ENCODE measurements at regions not wholly inside any gene's neighbourhood (a gene's known extent, or its start where the extent isn't known, plus 50 kb on each side); places are given as distances from the start of the nearest gene placed in this dataset.
"Not testable (repeated sequence)": the region's sequence is repeated elsewhere in the genome, so short reads cannot be mapped to it uniquely, and the experiment has no call there.

DNA sequence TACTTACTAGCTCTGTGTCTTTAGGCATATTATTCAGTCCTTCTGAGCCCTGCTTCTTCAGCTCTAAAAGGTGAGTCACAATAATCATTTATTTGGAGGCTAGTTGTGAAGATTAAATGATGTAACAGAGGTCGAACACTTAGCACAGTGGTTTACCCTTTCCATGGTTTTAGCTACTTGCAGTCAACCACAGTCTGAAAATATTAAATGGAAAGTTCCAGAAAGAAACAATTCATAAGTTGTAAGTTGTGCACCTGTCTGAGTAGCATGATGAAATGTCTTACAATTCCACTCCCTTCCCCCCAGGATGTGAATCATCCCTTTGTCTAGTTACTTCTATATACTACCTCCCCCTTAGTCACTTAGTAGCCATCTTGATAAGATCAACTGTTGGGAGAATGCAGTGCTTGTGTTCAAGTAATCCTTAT, 217.6 kb upstream of the THUMPD2 start:
- no peak for DNase-seq (ENCODE audit: low read depth)

DNA sequence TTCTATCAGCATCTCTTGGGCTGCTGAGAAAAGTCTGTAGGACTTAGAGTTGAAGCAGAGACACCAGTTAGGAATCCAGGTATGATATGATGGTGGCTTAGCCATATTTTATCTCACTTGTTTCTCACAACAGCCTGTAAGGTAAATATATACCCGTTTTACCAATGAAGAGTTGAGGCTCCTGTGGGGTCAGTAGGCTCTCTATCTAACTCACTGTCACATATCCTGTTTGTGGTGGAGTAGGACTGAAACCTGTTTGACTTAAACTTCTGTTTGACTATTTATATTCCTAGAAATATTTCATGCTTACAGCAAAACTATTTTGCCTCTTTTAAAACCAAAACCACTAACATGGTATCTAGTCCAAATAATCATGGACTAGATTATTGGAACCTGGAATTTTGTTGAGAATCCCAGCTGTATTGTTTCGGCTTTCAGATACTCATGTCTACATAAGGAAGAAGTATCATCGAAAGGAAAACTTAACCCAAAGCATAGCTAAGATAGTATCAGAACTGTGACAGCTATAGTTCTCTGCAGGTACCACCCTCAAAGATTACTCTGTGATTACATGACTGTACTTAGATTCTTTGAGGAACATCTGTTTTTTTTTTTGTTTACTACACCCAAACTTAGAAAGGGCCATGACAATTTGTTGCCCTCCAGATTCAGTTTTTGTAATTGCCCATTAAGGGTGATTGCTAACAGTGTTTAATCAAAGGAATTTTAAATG, 216.1 kb upstream of the THUMPD2 start:
- DNase-seq (ENCODE audit: low read depth): no peak

DNA sequence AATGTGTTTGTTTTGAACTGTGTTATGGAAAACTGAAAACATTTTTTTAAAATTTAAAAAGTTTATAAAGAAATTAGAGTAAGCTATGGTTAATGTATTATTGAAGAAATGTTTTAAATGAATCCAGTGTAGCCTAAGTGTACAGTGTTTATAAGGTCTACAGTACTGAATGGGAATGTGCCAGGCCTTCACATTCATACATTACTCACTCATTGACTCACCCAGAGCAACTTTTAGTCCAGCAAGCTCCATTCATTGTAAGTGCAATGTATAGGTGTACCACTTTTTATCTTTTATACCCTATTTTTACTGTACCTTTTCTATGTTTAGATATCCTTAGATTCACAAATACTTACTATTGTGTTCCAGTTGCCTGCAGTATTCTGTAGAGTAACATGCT, 215.1 kb upstream of the THUMPD2 start:
- DNase-seq (ENCODE audit: low read depth): peak; percentile 50

DNA sequence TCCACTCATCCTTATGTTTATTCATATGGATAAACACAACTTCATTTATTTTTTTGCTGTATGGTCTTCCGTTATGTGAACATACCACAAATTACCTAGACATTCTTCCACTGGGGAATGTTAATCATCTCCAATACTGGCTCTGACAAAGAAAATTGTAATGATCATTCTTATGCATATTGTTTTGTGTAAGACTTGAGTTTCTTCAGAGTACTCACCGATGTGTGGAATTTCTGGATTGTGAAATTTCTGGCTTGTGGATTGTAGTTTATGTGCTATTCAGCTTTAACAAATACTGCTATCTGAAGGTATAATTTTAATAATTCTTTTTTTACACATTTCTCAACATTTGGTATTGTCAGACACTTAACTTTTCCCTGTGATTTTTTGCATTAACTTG, 212.2 kb upstream of the THUMPD2 start:
- DNase-seq (ENCODE audit: low read depth): peak; percentile 28

DNA sequence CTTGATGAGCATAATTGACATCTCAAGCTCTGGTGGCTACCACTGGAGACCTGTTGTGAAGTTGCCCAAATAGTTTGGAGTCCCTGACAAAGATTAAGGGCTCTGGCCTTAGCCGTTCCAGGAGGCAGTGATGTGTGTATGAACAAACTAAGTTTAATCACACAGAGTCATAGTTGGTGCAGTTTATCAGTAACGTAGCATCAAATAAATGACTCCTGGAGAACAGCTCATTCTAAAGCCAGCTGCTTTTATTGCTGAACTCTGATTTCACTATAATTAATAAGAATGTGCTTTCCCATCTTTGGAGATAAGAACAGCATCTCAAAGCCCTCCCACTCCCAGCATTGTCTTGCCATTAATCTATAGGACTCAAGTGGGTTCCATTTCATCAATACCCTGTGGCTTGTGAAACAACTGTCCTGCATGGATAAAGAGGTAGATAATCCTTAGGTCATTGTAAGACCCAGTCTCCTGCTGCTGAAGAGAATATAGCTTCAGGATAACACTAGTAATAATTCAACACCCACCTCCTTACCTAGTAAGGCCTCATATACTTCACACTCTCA, 211.4 kb upstream of the THUMPD2 start:
- no peak for DNase-seq (ENCODE audit: low read depth)

DNA sequence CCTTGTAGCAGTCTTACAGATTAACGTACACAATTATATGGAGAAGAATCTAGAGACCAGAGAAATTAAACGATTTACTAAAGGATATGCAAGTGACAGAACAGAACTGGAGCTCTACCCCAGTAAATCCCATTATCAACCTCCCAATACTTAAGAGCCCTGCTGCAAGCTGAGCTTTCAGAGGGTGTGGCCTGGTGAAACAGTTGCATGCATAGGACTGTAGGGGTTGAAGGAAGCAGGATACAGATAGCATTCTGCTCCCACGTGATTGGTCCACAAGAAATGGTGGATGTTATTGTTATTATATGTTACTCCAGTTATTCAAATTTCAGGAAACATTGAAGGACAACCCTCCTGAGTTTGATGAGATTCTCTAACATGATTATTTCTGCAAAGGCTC, 210.8 kb upstream of the THUMPD2 start:
- DNase-seq (ENCODE audit: low read depth): no peak

DNA sequence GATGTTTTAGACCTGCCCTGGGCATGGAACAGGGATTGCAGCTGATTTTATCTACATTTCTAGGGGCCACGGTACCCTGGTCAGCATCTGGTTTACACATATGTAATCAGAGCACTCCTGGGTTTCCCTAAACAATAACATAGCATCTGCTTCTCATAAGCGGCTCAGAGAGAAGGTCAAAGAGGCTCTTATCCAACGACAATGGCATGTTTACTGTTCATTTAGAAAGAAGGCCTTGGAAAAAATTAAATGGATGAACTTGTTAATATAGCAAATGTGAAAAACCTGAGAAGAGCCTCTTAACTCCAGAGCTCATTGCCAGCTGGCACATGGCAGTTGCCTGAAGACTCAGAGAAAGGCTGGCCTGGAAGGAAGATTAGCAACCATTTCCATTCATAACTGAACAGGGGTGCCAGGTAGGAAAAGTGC, 202.8 kb upstream of the THUMPD2 start:
- peak; percentile 73 for DNase-seq (ENCODE audit: low read depth)

DNA sequence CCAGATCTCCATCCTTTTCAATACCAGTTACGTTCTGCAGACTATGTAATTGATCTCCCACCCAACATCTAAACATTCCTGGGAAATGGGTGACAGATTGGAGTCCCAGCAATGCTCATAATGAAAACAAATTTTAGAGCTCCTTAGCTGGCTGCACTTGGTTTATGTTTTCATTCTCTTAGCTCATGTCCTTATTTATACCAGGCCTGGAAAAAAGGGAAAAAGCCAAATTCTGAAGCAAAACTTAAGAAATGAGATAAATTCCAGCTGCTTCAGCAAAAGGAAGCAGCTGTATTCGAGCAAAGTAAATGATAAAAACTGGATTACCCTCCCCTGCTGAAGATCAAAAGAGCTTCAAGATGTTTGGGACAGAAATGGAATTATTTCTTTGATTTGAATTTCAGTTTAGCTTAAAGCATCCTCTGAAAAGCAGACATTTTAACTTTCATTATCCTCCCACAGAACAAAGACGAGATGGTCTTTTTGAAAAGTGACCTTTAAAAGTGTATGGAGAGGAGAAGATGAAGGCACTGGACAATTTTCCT, 196.5 kb upstream of the THUMPD2 start:
- DNase-seq (ENCODE audit: low read depth): no peak

DNA sequence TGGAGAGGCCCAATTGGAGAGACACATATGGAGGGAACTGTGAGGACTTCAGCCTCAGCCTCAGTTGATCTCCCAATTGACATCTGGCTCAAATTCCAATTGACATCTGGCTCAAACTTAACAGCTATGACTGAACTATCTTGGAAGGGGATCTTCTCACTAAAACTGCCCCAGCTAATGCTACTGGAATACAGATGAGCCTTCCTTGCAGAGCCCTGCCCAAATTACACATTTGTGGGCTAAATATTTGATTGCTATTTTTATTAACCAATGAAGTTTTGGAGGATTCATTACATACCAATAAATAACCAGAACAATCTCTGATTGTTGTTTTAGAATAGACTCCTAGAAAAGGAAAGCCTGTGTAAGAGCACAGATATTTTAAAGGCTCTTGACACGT, 189.0 kb upstream of the THUMPD2 start:
- DNase-seq (ENCODE audit: low read depth): no peak

DNA sequence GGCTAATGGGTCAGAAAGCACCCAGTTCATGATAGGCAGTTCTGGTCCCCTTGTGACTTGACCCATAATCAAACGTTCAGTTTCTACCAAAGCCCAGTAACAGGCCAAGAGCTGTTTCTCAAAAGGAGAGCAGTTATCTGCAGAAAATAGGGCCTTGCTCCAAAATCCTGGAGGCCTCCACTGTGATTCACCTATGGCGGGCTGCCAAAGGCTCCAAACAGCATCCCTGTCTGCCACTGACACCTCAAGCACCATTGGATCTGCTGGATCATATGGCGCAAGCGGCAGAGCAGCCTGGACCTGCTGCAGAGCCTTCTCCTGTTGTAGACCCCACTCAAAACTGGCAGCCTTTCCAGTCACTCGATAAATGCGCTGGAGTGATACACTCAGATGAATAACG, 181.6 kb upstream of the THUMPD2 start:
- not testable (repeated sequence) for DNase-seq (ENCODE audit: low read depth)

DNA sequence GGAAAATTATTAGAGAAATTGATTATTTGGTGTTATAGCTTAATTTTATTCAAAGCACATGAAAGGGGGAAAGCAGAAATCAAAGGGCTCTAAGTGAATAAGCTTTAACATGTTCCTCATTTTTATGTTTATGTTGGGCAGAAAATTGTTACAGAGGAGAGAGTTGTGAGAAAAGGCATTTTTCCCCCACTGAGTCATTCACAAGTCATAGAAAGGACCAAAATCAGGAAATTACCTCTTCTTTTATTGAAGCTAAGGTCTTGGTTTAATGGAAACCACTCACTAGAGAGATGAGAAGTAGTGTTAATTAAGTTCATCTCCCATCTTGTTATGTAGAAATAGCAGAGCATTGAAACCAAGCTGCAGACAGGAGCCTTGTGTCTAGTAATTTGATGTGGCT, 175.3 kb upstream of the THUMPD2 start:
- no peak for DNase-seq (ENCODE audit: low read depth)

DNA sequence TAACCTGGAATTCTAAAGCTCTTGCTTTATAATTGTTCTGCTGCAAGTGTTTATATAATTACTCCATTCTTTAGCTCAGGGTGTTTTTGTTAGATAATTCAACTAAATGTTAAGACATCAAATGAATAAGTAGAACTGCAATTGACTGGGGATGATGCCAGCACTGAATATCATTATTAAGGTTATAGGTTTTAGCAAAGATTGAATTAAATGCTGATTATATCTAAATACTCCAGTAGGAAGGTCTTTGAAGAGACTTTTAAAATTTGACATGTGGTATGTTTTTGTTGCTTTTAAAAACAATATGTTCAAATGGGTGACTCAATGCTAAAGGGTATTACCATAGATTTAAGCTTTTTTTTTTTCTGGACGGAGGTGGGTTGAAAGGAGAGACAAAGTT, 170.1 kb upstream of the THUMPD2 start:
- no peak for DNase-seq (ENCODE audit: low read depth)

DNA sequence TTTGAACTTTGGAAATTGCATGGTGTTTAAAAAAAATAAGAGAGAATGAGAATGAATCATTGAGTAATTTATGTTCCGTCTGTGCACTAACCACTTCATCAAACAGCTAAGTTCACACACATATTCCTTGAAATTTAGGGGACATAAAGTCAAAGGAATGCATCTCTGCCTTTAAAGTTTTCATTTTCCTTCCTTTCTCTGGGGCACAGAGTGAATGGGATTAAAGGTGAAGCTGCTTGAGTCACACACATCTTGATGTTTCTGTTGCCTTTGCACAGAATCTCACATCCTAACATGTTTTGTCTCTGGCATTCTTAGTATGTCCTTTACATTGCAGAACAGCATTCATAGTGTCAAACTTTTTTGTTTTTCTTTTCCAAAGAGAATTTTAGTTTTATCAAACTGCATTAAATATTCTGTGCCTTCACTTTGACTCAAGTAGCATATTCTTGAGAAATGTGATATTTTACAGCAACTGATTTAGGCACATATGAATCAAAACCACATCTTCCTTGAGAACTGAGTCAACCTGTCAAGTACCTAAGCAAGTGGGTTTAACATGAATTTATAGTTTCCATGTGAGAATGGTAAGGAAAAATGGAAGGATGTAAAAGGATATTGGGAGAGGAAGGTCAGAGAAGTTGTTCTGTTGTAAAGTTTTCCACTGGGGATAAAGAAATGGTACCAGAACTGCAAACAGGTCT, 169.1 kb upstream of the THUMPD2 start:
- no peak for DNase-seq (ENCODE audit: low read depth)

DNA sequence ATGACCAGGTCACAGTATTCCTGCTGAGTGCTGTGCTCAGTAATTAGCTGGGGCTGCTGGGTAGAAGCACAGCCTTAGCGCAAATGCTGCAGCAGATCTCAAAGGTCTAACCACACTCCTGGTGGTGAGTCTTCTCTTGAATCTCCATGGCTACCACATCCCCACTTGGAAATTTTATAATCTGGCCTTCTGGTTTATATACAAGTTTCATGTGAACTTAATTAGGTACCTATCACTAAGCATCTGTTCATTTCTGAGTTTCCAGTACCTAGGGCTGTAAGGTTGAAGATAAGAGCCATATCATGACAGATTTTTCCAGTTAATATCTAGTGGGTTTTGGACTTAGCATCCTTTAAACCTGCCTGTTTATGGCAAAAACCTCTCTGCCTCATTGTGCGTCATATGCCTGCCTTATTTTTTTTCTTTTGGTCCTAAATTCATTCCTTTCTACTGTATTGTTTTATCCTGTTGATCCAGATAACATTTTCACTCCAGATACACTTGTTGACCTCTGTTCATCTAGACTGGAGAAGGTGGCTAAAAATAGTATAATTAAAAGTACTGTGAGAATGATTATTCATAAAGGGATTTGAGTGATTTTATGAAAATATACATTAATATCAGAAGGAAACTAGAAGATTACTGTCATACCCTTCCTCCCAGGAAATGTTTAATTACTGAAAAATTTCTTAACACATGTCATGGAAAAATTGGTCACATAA, 168.4 kb upstream of the THUMPD2 start:
- DNase-seq (ENCODE audit: low read depth): no peak

DNA sequence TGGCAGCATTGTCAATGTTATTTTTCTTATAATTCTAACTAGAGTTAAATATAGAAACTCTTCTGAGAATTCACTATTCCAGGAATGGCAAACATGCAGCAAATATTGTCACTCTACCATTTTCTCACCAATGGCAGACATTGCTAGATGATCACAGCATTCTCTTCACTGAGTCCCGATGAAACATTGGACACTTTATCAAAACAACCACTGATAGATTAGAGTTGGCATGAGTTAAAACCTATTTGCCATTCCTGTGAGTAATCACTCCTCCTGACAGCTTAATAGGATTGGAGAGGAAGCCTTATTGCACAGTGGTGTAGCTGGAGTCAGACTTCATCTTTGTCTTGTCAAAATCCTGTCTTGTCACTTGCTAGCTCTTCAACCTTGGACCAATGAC, 163.9 kb upstream of the THUMPD2 start:
- DNase-seq (ENCODE audit: low read depth): no peak

DNA sequence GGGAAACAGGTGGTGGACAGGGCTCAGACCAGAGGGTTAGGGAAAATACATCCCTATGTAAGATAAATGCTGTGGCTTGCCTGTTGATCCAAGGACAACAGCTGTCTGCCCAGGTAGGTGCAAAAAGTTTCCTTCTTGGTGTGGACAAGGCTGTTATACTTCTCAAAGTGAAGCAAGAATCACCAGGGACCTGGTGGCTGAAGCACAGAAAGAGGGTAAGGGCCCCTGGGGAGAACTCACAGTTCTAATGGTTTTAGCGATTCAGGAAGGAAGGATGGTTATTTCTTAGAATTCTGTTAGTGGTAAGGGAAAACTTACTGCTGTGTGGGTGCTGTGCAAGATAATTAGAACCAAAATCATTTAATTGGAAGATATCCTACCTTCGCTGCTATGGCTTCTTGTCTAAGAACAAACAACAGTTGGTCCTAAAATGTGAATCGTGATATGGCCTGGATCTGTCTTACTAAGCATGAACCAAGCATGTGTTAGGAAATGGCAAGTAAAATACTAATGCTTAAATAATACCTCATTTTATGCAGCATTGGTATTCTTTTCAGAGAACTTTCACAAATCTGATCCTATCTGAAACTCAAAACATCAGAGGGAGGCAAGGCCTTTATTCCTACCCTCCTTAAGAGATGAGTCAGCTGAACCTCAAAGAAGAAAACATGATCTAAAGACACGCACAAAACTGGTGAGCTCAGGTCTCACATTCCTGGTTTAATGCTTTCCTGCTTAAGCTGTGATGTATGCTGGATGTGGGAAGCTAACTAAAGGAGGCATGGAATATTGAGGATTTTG, 159.2 kb upstream of the THUMPD2 start:
- peak; percentile 10 for DNase-seq (ENCODE audit: low read depth)

DNA sequence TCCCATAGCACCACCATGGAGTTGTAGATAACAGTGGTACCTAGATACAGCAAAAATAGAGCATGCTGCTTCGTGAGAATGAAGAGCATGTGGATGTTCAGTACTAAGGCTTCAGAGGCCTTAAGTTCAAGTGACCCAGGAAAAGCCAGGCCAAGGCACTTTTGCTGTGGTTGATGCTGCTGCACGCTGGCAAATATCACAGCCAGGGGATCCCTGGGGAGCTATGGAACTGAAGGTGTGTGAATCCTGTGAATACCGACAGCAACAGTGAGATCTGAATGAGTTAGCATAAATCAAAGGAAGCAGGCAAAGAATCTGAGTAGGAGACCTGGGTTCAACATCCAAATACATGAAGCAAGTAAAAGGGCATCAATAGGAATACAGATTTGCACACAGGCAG, 158.6 kb upstream of the THUMPD2 start:
- DNase-seq (ENCODE audit: low read depth): no peak

DNA sequence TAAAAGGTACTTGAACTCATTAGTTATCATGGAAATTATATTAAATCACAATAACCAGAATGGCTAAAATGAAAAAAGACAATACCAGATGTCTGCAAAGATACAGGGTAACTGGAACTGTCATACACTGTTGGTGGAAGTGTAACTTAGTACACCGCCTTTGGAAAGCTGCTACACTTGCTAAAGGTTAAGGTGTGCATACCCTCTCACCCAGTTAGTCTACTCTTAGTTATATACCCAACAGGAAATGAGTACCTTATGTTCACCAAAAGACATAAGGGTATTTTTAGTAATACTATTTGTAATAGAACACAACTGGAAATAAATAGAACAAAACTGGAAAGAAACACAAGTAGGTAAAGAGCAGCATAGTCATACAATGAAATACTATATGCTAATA, 155.8 kb upstream of the THUMPD2 start:
- no peak for DNase-seq (ENCODE audit: low read depth)

DNA sequence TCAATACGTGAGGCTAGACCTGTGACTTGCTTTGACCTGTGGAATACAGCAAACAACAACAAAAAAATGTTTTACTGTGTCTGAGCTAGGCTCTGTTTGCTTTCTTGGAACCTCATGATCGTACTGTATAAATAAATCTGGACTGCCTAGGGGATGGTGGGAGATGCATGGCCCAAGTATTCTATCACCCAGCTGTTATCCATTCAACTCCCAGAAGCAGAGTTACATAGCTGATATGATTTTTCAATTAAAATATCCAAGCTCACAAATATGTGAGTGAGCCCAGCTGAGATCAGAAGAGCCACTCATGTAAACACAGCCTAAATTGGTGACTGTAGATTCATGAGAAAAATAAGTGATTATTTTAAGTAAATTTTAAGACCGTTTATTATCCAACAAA, 154.1 kb upstream of the THUMPD2 start:
- no peak for DNase-seq (ENCODE audit: low read depth)

DNA sequence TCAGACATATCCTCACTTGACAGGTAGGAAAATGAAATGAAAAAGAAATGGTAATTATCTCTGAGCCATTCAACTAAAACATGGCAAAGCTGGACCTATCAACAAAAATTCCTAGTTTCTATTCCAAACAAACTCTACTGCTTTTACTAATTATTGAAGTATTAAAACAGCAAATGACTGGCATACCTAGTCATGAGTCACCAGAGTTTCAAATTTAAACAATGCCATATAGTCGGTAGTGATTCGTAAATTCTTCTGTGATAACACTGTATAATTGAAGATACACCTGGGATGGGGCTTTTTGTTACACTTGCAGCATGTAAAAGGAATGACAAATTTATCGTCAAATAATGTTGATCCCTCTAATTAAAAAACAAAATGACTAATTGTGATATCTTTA, 153.1 kb upstream of the THUMPD2 start:
- no peak for DNase-seq (ENCODE audit: low read depth)

DNA sequence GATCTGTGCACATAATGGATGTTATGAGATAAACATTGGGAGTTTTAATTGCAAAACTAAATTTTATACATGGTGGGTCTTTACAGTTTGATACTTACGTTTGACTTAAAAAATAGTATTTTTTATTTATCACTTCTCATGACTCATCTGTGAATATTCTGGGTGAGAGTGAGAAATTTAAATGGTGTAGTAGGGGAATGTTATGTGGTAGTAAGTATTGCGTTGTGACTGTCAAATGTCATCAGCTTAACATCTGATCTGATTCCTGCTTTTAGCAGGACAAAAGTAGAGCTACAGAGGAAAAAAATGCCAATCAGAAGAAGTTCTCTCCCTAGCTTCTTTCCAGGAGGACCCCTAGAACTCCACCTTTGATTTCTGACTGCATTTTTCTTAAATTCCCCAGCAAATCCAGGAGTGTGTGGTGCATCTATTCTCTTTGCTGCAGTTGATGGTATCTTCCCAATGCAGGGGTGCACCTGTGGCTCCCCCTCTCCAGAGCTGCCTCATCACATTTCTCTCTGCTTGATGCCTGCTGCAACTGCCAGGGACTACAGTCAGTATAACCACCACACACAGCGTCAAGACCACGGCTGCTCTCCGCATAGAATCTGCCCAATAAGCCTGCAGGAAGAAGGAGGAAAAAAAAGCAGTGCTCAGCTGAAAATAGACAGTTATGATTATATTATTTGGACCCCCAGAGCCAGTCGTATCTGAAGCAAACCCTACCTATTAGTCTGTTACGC, 151.3 kb upstream of the THUMPD2 start:
- DNase-seq (ENCODE audit: low read depth): no peak
